ENCODE measurements at regions not wholly inside any gene's neighbourhood (a gene's known extent, or its start where the extent isn't known, plus 50 kb on each side); places are given as distances from the start of the nearest gene placed in this dataset.

DNA sequence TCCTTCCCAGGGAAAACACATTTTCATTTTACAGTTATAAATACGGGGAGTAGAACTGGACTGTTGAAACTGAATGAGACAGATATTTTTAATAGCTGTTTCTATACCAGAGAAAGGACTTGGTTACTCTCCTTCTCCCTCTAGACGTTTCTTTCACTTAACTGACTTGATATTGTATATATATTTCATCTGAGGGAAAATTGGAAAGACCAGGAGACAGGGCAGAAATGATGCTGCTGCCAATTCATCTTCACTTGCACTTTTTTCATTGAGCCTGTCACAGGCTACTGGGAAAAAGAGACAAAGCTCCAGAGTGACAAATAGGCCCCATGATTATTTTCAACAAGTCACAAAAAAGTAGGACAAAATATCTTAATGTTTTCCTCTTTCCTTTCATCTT is 636.0 kb upstream of the TPK1 start:
- TF ChIP-seq CTCF (IDR thresholded peaks at IDR 0.05 in 4 of 5, conservative IDR thresholded peaks at IDR 0.05 in 1 of 5) = no peak
- TF ChIP-seq POLR2A (IDR thresholded peaks at IDR 0.05) = no peak
